Transverse colon (tissue), 4 donors: ENCODE measurements at regions not wholly inside any gene's neighbourhood (a gene's known extent, or its start where the extent isn't known, plus 50 kb on each side); places are given as distances from the start of the nearest gene placed in this dataset.

Experiments
- EP300 ChIP-seq: sonication (generic); formaldehyde crosslinking; IDR thresholded peaks from one replicate; pipeline ENCODE4 v1.6.1; 2017; ENCODE audit warnings: antibody characterized with exemption, low read depth
- POLR2A ChIP-seq: fragments of 450-650 bp; IDR thresholded peaks from one replicate; pipeline ENCODE4 v1.6.1; 2016; ENCODE audit warnings: antibody characterized with exemption, mild to moderate bottlenecking, moderate library complexity
- POLR2AphosphoS5 ChIP-seq, 3 donors: sonication (generic); formaldehyde crosslinking; IDR thresholded peaks; one replicate each; pipeline ENCODE4 v1.6.1; 2016; ENCODE audit warnings: antibody characterized with exemption in 3 of 3
- TF ChIP-seq, protein P1 (sequence below), 5 experiments: fragments of 200-600 bp in 3 of 5; fragments of 450-650 bp in 2 of 5; sonication (generic) in 3 of 5; IDR thresholded peaks; 1 replicate in 2 of 5; 2 replicates in 3 of 5; pipeline ENCODE4 v1.5.1; 2016 to 2017; ENCODE audit warnings: antibody characterized with exemption in 5 of 5, inconsistent platforms in 3 of 5, mild to moderate bottlenecking in 2 of 5, moderate library complexity in 1 of 5

DNA sequence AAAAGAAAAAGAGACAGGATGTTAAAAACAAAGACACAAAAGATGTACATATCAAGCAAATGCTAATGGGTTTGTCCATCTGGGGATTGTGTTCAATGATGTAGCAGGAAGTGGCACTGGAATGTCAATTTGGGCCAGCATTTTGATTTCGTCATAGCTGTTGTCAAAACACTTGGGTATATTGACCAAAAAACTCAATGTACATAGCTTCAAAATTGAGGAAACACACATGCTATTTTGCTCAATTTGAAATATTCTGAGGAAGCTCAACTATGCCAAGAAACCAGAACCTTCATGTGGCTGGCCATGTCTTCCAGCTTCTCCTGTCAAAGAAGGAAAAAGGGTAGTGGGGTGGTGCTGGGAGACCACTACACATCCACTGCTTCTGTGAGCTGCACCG is 212.7 kb upstream of the GHITM start:
- TF ChIP-seq, protein P1, sequence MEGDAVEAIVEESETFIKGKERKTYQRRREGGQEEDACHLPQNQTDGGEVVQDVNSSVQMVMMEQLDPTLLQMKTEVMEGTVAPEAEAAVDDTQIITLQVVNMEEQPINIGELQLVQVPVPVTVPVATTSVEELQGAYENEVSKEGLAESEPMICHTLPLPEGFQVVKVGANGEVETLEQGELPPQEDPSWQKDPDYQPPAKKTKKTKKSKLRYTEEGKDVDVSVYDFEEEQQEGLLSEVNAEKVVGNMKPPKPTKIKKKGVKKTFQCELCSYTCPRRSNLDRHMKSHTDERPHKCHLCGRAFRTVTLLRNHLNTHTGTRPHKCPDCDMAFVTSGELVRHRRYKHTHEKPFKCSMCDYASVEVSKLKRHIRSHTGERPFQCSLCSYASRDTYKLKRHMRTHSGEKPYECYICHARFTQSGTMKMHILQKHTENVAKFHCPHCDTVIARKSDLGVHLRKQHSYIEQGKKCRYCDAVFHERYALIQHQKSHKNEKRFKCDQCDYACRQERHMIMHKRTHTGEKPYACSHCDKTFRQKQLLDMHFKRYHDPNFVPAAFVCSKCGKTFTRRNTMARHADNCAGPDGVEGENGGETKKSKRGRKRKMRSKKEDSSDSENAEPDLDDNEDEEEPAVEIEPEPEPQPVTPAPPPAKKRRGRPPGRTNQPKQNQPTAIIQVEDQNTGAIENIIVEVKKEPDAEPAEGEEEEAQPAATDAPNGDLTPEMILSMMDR (IDR thresholded peaks at IDR 0.05): no peak
- TF ChIP-seq POLR2A (no peak), POLR2AphosphoS5 (IDR thresholded peaks at IDR 0.05) (no peak), EP300 (no peak)
